ENCODE measurements at regions not wholly inside any gene's neighbourhood (a gene's known extent, or its start where the extent isn't known, plus 50 kb on each side); places are given as distances from the start of the nearest gene placed in this dataset.

DNA sequence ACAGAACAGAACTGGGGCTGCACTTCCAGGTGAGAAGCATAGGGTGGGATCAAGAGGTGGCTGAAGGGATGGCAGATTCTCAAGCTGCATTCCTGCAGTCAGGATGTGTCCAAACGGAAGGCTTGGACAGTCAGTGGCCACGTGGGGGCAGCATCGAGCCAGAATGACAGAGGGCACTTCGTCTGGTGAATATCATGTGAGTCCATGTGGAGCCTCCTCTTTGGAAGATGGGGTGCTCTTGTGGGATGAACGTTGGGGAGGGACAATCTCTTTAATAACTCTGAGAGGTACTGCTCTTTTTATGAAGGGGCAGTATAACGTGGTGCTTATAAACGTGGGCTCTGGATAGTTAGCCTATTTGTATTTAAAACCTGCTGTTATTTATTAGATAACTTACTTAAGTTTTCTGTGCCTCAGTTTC, 154.9 kb upstream of the NAV2 start:
- peak; percentile 47 for DNase-seq

DNA sequence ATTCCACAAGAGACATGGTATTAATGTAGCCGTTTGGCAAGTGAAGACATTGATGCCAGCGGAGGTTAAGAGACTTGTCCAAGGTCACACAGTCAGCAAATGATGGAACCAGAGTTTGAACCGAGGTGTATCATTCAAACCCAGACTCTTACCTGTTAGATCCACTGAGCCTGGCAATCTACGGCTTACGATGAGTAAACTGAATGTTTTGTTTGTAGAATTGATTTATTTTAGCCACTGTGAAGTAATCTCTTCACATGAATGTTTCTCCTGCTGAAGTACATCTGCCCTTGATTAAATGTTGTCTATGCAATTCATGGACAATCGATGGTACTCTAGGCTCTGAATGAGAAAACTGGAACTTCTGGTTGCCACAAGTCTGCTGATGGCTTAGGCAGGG, 155.5 kb upstream of the NAV2 start:
- DNase-seq: no peak

- DNase-seq: no peak
Observed at GRCh38 chr11:19555266-19555665, 157.4 kb upstream of the NAV2 start.

GRCh38 chr11:19553683-19554333, 158.8 kb upstream of the NAV2 start:
- DNase-seq: peak; percentile 41

DNA sequence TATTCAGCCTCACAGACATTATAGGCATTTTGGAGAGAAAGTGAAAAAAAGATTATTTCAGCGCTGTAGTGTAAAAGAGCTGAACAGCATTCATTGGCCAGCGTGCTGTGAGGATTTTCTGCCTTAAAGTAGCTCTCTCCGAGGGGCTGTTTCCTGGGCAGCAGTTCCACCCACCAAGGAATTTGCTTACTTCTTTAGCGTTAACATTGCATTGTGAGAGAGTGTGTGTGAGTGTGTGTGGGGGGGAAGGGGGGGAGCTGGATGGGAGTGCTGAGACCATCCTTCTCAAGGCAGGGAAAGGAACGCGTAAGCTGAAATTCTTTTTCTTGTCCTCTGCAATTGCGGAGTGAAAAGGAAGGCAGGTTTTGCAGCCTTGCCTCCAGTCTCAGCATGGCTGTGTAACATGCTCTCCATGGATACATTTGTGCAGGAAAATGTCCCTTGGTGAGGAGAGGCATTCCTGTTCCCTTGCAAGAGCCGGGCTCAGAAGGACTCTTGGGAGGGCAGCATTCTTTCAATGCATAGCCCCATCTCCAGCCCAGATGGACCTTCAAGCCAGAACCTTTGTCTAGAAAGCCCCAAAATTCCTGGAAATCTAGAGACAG, 159.9 kb upstream of the NAV2 start:
- no peak for DNase-seq

DNA sequence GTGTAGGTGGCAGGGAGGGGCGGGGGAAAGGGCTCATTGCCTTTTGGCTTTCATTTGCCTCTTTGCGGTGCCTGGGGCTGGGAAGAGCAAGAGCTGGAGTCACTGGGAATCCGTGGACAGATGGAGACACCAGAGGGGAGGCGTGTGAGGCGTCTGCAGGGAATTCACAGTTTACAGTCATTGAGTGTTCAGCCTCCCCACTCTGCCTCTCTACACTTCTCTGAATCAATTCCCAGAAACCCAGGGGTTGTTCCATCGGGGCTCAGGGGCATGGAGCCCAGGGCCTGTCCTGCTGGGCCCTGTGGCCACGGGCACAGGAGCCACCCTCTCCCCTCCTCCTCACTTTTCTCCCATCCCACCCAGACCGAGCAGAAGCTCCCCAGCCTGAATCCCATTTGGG, 160.5 kb upstream of the NAV2 start:
- no peak for DNase-seq

GRCh38 chr11:19551457-19551856, 161.2 kb upstream of the NAV2 start:
- no peak for DNase-seq

DNA sequence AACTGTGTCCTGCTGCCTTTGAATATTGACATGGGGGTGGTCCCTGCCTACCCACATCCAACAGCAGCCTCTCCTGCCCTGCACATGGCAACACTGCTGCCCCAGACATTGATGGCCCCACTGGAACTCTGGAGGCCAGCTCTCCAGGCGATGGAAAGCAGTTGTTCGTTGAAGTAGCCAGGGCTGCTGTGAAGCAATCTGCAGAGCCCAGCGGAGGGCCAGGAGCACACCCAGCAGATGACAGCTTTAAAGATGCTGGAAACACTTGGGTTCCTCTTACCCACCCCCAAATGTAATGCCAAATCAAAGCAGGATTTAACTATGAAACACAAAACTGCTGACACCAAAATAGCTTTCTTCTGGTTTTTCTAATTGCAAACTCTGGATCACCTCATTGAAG, 165.6 kb upstream of the NAV2 start:
- DNase-seq: no peak

GRCh38 chr11:19546325-19546724, 166.3 kb upstream of the NAV2 start:
- no peak for DNase-seq

- no peak for DNase-seq
Observed at GRCh38 chr11:19541521-19542049, 171.1 kb upstream of the NAV2 start.

DNA sequence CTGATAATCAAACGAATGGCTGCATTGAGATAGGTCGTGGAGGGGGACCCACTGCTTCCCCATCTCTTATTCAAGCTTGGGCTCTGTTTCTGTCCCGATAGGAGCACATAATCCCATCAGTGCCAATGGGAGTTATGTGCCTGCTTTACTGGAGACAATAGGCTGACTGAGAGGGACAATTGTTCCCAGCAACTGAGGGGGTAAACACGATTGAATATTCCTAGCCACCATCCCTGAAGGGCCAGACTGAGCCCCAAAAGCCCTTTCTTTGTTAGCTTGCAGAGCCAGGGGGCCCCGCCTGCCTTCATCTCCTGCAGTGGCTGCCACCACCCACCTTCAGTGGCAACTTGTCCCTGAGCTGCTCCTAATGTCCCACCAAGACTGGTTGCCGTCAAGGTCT, 172.8 kb upstream of the NAV2 start:
- DNase-seq: no peak

DNA sequence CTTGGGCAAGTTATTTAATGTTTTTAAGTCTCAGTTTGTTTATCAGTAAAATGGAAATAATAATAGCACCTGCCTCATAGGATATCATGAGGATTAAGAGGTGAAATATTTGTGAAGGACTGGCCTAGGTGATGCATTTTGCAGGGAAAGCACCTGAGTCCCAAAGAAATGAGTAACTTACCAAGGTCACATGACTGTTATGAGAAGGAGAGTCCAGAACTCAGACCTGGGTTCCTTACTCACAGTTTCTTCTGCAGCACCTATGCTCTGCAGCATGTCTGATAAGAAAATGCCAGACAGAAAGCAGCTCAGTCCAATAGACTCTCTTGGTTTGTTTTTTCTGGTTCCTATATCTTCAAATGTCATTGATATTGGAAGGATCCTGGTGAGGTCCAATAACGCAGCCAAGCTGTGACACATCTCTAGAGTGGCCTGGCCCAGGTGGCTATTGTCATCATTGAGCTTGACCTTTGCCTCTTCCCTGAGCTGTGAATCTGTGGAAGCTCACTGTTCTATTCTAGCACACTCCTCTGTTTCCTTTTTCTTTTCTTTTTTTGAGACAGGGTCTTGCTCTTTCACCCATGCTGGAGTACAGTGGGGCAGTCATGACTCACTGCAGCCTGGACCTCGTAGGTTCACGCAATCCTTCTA, 174.7 kb upstream of the NAV2 start:
- DNase-seq: no peak

- peak; percentile 51 for DNase-seq
Observed at GRCh38 chr11:19536131-19536530, 176.5 kb upstream of the NAV2 start.

DNA sequence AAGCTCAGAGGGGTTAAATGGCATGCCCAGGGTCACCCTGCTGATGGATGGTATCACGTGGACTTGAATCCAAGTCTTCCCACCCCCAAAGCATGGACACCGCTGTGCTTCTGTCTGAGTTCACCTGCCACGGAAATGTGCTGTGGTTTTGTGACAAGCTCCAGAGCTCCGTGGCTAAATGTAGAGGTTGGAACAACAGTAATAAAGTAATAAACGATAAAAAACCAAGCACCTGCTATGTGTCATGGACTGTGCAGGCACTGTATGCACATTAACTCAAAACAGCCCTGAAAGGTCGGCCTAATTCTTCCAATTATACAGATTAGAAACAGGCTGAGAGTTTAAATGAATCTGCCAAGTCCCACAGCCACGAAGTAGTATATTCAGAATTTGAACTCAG, 182.1 kb upstream of the NAV2 start:
- DNase-seq: no peak

GRCh38 chr11:19526119-19526518, 186.5 kb upstream of the NAV2 start:
- DNase-seq: no peak

GRCh38 chr11:19525714-19526113, 186.9 kb upstream of the NAV2 start:
- DNase-seq: no peak

DNA sequence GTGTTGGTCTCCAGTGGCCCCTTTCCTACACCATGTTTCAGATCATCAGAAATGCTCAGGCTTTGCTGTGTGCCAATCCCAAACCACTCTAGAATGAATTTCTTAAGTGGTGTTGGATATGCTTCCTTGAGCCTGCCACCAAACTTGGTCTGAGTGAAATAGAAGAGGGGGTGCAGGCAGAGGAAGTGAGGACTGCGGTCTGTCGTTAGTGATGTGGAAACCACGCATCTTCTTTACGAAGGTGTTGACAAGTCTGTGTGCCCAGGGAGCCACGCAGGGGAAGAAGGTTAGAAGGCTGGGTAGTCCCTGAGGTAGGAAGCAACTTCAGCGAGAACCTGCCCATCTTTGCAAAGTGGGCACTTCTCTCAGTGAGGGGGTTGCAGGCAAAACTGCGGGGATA, 187.4 kb upstream of the NAV2 start:
- no peak for DNase-seq

DNA sequence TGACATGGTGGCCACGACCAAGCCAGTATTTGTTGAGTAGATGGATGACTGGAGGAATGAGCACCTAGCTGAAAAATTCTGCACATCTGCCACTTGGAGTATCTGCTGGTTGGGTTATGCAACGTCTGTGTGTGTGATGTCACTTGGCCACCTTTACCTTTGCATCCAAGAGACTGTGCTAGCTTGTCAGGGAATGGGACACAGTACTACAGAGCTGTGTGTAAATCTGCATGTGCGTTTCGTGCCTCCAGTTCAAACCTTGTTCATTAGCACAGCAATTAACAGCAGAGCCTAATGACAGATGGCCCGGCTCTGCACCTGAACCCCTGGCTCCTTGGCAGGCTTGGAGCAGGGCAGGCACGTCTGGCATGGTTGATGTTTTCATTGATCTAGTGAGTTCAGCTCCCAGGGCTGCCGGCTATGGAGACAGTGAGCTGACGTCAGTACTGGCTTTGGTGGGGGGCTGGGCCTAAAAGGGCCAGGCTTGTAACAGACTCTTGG, 188.4 kb upstream of the NAV2 start:
- no peak for DNase-seq

DNA sequence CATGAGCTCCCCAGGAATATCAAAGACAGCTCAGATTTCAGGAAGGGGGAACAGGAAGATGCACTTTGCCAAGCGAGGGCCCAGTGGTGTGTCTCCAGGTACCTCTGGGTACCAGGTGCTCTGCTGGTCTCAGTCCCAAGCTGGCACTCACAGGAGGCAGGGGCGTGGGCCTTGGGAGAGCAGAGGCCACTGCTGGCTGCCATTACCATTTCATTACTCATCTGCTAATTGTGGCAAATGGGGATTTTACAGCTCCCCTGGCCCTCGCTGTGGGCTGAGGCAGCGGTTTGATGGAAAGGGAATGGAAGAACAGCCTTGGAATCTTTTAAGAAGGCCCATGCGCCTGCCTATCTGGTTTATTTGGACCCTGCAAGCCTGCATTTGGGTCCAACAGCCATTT, 192.0 kb upstream of the NAV2 start:
- DNase-seq: no peak

DNA sequence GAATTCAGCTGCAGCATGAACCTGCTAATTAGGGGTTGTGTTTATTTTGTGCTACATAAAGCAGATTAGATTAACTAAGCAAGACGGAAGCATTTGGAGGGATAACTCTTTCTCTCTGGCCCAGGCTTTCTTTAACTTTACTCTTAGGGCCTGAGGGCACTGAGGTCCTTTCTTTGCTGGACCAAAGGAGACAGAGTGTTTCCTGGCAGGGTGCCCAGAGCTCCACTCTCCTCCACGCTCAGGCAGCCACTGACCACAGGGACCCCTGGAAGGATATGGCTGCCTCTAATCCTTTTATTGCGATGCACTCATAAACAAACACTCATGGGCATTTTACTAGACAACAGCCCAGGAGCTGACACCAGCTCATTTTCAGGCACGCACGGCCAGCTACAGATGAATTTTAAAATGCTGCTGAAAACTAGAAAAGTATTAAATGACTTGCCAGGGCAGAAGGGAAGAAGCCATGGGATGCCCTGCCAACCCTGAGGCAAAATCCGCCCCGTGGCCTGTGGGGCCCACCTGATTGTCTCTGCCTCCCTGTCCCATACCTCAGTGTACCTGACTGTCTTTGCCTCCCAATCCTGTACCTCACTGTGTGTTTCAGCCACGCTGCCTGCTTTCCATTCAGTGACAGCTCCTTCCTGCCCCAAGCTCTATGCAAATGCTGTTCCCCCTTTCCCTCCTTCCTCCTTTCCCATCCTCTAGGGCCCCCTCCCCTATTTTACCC, 192.6 kb upstream of the NAV2 start:
- peak; percentile 62 for DNase-seq

- DNase-seq: no peak
Observed at GRCh38 chr11:19519353-19519752, 193.3 kb upstream of the NAV2 start.

DNA sequence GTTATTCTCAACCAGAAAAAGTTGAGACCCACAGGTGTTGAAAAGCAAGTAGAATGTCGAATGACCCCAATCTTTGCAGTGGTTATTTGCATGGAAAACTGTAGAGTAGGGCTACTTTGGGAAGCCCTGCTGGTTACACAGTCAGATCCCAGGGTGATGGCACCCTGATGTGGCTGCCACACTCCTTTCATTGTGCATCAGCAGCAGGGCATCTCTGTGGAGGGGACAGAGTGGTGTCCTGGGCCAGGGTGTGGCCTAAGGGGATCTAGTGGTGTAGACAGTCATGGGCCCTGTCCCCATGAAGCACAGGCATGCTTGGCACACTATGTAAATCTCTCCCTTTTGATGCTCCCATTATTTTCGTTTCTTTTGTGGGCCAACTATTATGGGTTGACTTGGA, 199.4 kb upstream of the NAV2 start:
- DNase-seq: no peak

DNA sequence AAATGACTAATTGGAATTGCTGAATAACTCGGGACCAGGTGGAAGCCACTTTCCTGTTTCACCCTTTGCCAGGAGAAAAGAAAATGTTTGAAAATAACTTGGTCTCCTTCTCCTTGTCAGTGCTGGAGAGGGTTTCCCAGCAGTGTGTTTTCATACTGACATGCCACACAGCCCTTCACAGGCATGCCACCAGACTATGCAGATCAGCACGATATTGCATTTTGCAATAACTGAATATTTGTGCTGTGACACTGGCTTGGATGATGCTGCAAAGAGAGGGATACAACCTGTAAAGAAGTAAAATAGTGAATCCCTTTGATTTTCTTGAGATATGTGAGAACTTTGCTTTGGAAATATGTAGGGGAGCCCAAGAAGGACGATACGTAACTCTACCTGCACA, 200.0 kb upstream of the NAV2 start:
- DNase-seq: no peak

All from DMS79 (cell line).